GM12878 (cell line): ENCODE measurements at regions not wholly inside any gene's neighbourhood (a gene's known extent, or its start where the extent isn't known, plus 50 kb on each side); places are given as distances from the start of the nearest gene placed in this dataset.

Experiments
- ATAC-seq: fragments of 200-7000 bp; cut with Tn5 transposase; 3 replicates; pipeline ENCODE4 v1.9.1; 2020; ENCODE audit warnings: mild to moderate bottlenecking, moderate library complexity
- BruUV-seq: library from RNA; stranded (reverse); fragments of 400-500 nt; replicated peaks from 2 replicates; lab custom pipeline; 2021; lab: Mats Ljungman, UMichigan
- CTCF ChIA-PET: fragments of 300-600 bp; sonication (Branson Sonifier 250); formaldehyde crosslinking; extraction: SDS; loops from one replicate; lab custom pipeline; 2021; ENCODE audit warnings: inconsistent platforms; lab: Yijun Ruan, JAX
- POLR2A ChIA-PET: fragments of 350-600 bp; formaldehyde crosslinking; extraction: SDS; loops from one replicate; lab custom pipeline; 2021; ENCODE audit warnings: inconsistent platforms; lab: Charles Lee
- RAD21 ChIA-PET: fragments of 300-600 bp; sonication (Branson Sonifier 250); formaldehyde crosslinking; loops from one replicate; lab custom pipeline; 2023; ENCODE audit warnings: antibody characterized with exemption; ENCODE audit not compliant: unreplicated experiment; lab: Charles Lee
- SMC1A ChIA-PET: fragments of 300-600 bp; sonication (Branson Sonifier 250); formaldehyde crosslinking; loops from one replicate; lab custom pipeline; 2023; ENCODE audit not compliant: unreplicated experiment, uncharacterized antibody; lab: Charles Lee
- DNase-seq: peaks from one replicate; pipeline ENCODE4 v3.0.0-alpha.2; 2011; ENCODE audit warnings: low read depth, low spot score
- FAIRE-seq: peaks from 3 replicates; lab custom pipeline; 2011; peaks lifted over from hg19 to GRCh38; lab: Jason Lieb, UNC
- H2AFZ ChIP-seq: 2 replicates; pipeline ENCODE4 v1.6.0; 2011; ENCODE audit warnings: low read depth, low read length, control low read depth; ENCODE audit not compliant: control insufficient read depth
- H3K27ac ChIP-seq: 2 replicates; pipeline ENCODE4 v1.5.1; 2011; ENCODE audit warnings: control low read depth; ENCODE audit not compliant: control insufficient read depth, insufficient read depth
- H3K27me3 ChIP-seq, 2 experiments: replicated peaks in 1 of 2; 2 replicates each; pipeline versions ENCODE4 v1.6.0 to v1.6.1; 2011; ENCODE audit warnings: low read length in 1 of 2; ENCODE audit not compliant: control insufficient read depth in 2 of 2, insufficient read depth in 2 of 2
- H3K36me3 ChIP-seq, 2 experiments: 2 replicates each; pipeline ENCODE4 v1.5.1; 2011; ENCODE audit warnings: low read length in 1 of 2; ENCODE audit not compliant: control insufficient read depth in 2 of 2, insufficient read depth in 2 of 2
- H3K4me1 ChIP-seq: 2 replicates; pipeline ENCODE4 v1.6.1; 2011; ENCODE audit warnings: mild to moderate bottlenecking, low read length, moderate library complexity, mixed read lengths; ENCODE audit not compliant: control insufficient read depth, insufficient read depth
- H3K4me2 ChIP-seq: 2 replicates; pipeline ENCODE4 v1.6.0; 2011; ENCODE audit warnings: control low read depth; ENCODE audit not compliant: control insufficient read depth, insufficient read depth
- H3K4me3 ChIP-seq: fragments of 200-600 bp; sonication (generic); 2 replicates; pipeline ENCODE4 v1.5.1; 2016
- H3K79me2 ChIP-seq: 2 replicates; pipeline ENCODE4 v1.6.0; 2011; ENCODE audit warnings: low read length; ENCODE audit not compliant: control insufficient read depth, insufficient read depth
- H3K9ac ChIP-seq: 2 replicates; pipeline ENCODE4 v1.8.0; 2011; ENCODE audit warnings: low read length, control low read depth, mixed read lengths; ENCODE audit not compliant: control insufficient read depth, insufficient read depth
- H3K9me3 ChIP-seq: replicated peaks from 3 replicates; pipeline ENCODE4 v1.5.1; 2011; ENCODE audit warnings: mild to moderate bottlenecking, low read length; ENCODE audit not compliant: control insufficient read depth, insufficient read depth
- H4K20me1 ChIP-seq: 2 replicates; pipeline ENCODE4 v1.6.0; 2011; ENCODE audit not compliant: control insufficient read depth, insufficient read depth
- BCL11A ChIP-seq: IDR thresholded peaks from 2 replicates; pipeline ENCODE4 v1.6.1; 2011; ENCODE audit warnings: low read depth, low read length
- FOS ChIP-seq: IDR thresholded peaks from 3 replicates; pipeline ENCODE4 v1.6.1; 2011; ENCODE audit warnings: borderline replicate concordance; ENCODE audit not compliant: insufficient read length; ENCODE audit errors: extremely low read depth
- KLF5 ChIP-seq: fragments of 450-650 bp; IDR thresholded peaks from 2 replicates; pipeline ENCODE4 v1.6.1; 2014; ENCODE audit warnings: mild to moderate bottlenecking; ENCODE audit not compliant: partially characterized antibody
- RAD51 ChIP-seq: fragments of 450-650 bp; IDR thresholded peaks from 2 replicates; pipeline ENCODE4 v1.6.1; 2016; ENCODE audit warnings: moderate library complexity, mild to moderate bottlenecking, inconsistent platforms
- STAT1 ChIP-seq: fragments of 450-650 bp; conservative IDR thresholded peaks from 2 replicates; pipeline ENCODE4 v1.6.1; 2014; ENCODE audit warnings: antibody characterized with exemption, mild to moderate bottlenecking
- STAT3 ChIP-seq: IDR thresholded peaks from 2 replicates; pipeline ENCODE4 v1.6.1; 2011; ENCODE audit warnings: low read depth, low read length, improper control_type of control experiment
- WGBS: methylation state at CpG from one replicate; pipeline ENCODE4 v1.1.6; 2016; ENCODE audit warnings: low lambda C conversion rate; ENCODE audit not compliant: insufficient replicate concordance, insufficient coverage; ENCODE audit errors: missing lambda C conversion rate; 5-methylcytosine and 5-hydroxymethylcytosine counted together
- in situ Hi-C: fragments of 300-500 bp; cut with MboI; formaldehyde crosslinking; loops from 9 replicates; pipeline ENCODE4 v1.14.3; 2018; ENCODE audit warnings: mixed read lengths
- intact Hi-C: fragments of 100-400 bp; cut with micrococcal nuclease; formaldehyde crosslinking; loops from one replicate; pipeline ENCODE4 v1.14.2; 2022; ENCODE audit not compliant: unreplicated experiment
- TF ChIP-seq, protein P1 (sequence below): fragments of 450-650 bp; IDR thresholded peaks from 2 replicates; pipeline ENCODE4 v1.6.1; 2017; ENCODE audit warnings: mild to moderate bottlenecking, moderate library complexity

DNA sequence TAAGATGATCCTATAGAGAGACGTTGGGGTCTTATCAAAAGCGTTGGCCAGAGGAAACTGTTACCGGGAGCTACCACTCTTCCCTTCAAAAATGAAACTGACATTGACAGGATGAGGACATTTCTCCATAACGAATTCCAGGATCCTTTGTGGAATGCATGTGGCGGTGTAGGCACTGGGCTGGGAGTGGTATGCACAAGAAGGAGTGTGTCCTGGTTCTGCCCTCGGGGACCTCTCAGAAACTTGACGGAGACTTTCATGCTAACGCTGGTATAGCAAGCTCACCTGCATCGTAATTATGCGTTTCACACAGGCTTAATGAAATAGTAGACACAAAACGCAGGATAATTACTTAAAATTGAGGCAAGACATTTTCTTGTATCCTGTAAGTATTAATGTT lies 441.1 kb downstream of the FGF9 start:
- FAIRE-seq: no peak
- in situ Hi-C loops: no loop called here

More for the DNA sequence above, 441.1 kb downstream of the FGF9 start:
- no peak overlapping the region for H2AFZ ChIP-seq
- no peaks in the 10 kb centered on the region for H4K20me1 ChIP-seq
- no peaks in the 10 kb centered on the region for H3K27me3 ChIP-seq
- no peak overlapping the region for H3K9ac ChIP-seq
- CTCF ChIA-PET: interaction anchor here (1.0 kb wide), 1 partner anchor 9 kb away, joined by 4 read pairs; no protein-coding TSS in a partner anchor
- TF ChIP-seq STAT3: no peak
- TF ChIP-seq KLF5: no peak
- TF ChIP-seq, protein P1, sequence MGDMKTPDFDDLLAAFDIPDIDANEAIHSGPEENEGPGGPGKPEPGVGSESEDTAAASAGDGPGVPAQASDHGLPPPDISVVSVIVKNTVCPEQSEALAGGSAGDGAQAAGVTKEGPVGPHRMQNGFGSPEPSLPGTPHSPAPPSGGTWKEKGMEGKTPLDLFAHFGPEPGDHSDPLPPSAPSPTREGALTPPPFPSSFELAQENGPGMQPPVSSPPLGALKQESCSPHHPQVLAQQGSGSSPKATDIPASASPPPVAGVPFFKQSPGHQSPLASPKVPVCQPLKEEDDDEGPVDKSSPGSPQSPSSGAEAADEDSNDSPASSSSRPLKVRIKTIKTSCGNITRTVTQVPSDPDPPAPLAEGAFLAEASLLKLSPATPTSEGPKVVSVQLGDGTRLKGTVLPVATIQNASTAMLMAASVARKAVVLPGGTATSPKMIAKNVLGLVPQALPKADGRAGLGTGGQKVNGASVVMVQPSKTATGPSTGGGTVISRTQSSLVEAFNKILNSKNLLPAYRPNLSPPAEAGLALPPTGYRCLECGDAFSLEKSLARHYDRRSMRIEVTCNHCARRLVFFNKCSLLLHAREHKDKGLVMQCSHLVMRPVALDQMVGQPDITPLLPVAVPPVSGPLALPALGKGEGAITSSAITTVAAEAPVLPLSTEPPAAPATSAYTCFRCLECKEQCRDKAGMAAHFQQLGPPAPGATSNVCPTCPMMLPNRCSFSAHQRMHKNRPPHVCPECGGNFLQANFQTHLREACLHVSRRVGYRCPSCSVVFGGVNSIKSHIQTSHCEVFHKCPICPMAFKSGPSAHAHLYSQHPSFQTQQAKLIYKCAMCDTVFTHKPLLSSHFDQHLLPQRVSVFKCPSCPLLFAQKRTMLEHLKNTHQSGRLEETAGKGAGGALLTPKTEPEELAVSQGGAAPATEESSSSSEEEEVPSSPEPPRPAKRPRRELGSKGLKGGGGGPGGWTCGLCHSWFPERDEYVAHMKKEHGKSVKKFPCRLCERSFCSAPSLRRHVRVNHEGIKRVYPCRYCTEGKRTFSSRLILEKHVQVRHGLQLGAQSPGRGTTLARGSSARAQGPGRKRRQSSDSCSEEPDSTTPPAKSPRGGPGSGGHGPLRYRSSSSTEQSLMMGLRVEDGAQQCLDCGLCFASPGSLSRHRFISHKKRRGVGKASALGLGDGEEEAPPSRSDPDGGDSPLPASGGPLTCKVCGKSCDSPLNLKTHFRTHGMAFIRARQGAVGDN: no peak
- TF ChIP-seq STAT1: no peak
- no peak for TF ChIP-seq BCL11A
- TF ChIP-seq RAD51: no peak
- TF ChIP-seq FOS: no peak
- no peak overlapping the region for H3K4me2 ChIP-seq
- no TSS peak for BruUV-seq
- no peak for ATAC-seq
- RAD21 ChIA-PET: no interaction called here
- H3K4me3 ChIP-seq: no peak overlapping the region
- no peak overlapping the region for H3K27ac ChIP-seq
- peaks cover 18% of the 10 kb centered on the region for H3K4me1 ChIP-seq
- SMC1A ChIA-PET: no interaction called here
- POLR2A ChIA-PET: no interaction called here
- no peaks in the 10 kb centered on the region for H3K36me3 ChIP-seq
- intact Hi-C loops: loop anchor here (5.0 kb wide), 1 partner anchor 165 kb away; no protein-coding TSS in a partner anchor
- peaks cover 6% of the 10 kb centered on the region; the same call in 2 of the 3 replicates for H3K9me3 ChIP-seq
- 92% methylated on average over 11 of the region's 11 CpGs for WGBS
- no peak for DNase-seq
- H3K79me2 ChIP-seq: no peaks in the 10 kb centered on the region
